Amniotic epithelial cell (primary cell): ENCODE measurements at regions not wholly inside any gene's neighbourhood (a gene's known extent, or its start where the extent isn't known, plus 50 kb on each side); places are given as distances from the start of the nearest gene placed in this dataset.
A peak's percentile ranks its signal among the peaks of the same experiment; 100 is the strongest.

Experiments
- DNase-seq: peaks from one replicate; pipeline ENCODE4 v3.0.0-alpha.2; 2010; ENCODE audit warnings: low read depth

DNA sequence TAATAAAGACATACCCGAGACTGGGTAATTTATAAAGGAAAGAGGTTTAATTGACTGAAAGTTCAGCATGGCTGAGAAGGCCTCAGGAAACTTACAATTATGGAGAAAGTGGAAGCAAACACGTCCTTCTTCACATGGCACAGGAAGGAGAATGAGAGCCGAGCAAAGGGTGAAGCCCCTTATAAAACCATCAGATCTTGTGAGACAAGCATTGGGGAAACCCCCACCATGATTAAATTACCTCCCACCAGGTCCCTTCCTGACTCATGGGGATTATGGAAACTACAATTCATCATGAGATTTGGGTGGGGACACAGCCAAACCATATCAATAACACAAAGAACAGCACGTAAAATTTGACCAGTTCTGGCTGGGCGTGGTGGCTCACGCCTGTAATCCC is 85.6 kb upstream of the ATF7IP start:
- no peak for DNase-seq

DNA sequence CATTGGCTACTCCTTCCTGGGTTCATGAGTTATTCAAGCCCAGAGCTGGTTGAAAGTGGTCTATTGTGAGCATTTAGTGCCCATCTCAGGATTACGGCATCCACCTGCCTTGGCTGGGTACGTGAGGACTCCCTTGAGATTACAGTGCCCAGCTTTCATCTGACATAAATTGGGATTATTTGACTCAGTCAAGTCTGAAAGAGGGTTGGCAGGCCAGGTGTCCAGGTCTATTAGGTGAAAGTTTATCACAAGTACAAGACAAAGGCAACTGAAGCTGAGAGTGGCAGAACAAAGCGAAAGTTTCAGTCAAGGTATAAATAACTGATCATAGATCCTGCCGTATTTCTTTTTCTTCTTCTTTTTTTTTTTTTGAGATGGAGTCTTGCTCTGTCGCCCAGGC is 84.6 kb upstream of the ATF7IP start:
- DNase-seq, result no peak

DNA sequence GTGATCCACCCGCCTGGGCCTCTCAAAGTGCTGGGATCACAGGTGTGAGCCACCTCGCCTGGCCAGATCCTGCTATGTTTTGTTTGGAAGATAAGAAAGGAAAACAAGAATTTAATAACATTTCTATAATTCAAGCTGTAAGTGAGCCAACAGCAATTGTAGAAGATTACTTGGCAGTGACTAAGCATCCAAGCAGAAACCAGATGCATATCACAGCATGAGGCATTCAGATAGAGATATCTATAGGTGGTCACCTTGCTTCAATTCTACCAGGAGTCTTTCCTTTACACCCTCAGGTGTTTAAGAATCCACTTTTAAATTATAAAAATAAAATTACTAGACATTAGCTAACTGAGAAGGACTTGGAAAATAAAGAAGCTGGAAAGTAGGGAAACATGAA is 83.9 kb upstream of the ATF7IP start:
- no peak for DNase-seq

DNA sequence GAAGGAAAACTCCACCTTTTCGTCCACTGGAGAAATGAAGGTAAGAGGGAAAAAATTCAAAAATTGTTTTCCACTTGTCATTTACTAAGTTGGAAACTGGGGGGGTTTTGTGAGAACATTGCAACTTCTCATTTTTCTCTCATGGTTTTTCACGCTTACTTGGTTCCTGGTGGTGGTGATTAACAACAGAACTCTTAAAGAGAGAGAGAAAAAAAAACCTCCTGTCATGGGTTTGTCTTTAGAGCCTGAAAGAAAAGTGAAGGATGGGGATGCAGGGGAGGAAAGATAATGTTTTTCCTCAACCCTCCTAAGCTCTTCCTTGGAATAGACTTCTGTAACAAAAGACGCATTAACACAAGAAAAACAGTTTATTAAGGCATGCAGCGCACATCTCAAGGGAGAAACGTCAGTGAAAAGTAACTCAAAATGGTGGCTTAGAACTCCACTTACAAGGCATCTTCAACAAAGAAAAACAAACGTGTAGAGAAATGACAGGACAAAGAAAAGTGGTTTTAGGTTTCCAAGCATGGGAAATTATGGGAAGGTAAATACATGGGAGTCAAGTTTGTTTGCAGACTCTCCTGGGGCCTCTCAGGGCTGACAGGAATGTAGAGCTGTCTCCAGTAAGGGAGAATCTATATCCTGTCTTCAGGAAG is 81.9 kb upstream of the ATF7IP start:
- no peak for DNase-seq

- DNase-seq, result peak; percentile 77
These were observed 81.2 kb upstream of the ATF7IP start for GRCh38 chr12:14284184-14284722.

DNA sequence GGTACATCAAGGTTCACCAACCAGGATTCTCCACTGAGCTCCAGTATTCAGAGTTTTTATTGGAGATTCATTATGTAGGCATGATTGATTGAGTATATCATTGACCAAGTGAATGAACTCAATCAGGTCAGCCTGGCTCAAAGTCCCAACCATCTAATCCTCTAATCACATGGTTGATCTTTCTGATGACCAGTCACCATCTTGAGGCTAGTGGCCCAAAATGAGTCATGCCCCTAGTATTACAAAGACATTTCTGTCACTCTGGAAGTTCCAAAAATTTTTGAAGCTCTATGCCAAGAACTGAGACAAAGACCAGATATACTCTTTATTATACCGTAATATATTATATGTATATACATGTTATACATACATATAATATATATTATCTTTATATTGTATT is 75.9 kb upstream of the ATF7IP start:
- DNase-seq, result no peak

DNA sequence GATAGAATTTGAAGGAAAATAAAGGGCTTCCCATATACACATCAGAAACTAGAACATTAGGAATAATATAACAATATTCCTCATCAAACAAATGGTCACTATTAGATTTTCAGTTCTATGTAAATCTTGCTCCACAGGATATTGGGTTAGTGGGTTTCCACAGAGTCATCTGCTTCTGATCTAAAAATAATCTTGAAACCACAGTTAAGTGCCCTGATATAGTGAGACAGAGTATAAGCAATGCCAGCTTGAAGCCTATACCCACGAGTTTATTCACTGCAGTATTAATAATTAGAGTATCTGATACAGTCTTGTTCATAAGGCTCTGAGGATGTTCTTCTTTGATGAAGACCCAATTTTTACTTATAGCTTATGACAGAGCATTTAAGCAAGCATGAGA is 74.5 kb upstream of the ATF7IP start:
- no peak for DNase-seq

DNA sequence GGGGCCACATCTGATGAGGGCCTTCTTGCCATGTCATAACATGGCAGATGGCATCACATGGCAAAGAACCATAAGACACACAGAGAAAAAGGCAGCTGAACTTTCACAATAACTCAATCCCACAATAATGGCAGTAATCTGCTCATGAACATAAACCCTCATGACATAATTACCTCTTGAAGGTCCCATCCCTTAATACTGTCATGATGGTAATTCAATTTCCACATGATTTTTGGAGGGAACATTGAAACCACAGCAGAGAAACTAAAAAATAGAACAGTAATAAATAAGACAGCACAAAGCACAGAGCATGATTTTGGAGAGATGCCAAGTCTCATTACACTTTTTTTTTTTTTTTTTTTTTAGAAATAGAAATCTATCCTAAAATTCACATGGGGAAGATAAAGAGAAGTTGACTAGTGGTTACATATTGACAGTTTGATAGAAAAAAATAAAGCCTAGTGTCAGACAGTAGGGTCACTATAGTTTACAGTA is 61.8 kb upstream of the ATF7IP start:
- no peak for DNase-seq

- DNase-seq, result no peak
These were observed 58.5 kb upstream of the ATF7IP start for GRCh38 chr12:14307004-14307403.

- DNase-seq, result no peak
These were observed 57.0 kb upstream of the ATF7IP start for GRCh38 chr12:14308516-14308915.

DNA sequence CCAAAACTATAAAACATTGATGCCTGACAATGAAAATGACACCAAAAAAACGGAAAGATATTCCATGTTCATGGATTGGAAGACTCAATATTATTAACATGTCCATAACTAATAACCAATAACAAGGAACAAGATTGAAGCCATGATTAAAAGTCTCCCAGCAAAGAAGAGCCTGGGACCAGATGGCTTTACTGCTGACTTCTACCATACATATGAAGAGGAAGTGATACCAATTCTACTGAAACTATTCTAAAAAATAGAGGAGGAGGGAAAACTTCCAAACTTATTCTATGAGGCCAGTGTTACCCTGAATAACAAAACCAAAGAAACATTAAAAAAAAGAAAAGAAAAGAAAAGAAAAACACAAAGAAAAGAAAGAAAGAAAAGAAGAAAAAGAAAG is 54.6 kb upstream of the ATF7IP start:
- no peak for DNase-seq

DNA sequence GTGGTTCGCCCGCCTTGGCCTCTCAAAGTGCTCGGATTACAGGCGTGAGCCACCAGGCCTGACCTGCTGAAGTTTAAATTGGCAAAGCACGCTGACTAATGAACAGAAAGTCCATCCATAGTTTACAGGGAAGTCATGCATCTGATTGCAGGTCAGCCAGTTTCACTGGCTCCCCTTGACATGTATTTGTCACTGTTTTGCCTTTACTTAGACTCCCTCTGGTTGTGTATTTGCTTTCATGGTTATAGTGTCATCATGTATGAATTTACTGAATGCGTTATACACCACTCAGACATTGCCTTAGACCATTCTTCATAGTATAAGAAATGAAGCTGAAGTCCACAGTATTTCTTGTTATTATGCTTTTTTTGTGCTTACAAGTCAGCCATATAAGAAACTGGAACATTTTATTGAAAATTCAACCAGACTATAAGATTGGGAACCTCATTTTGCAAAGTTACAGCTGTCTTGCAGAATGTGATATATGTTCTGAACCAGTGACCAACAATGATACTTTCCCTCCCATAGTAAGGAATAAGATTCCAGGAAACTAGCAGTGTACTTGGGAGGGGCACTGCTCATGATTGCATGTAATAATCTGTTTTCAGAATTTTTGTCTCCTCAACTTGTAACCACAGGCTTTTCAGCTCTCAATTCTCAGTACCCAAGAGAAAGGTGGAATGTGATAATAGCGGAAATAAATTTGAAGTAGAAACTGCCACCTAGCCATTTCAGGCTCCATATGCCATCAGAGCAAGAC is 51.9 kb upstream of the ATF7IP start:
- no peak for DNase-seq

- DNase-seq, result no peak
These were observed 50.7 kb upstream of the ATF7IP start for GRCh38 chr12:14314801-14315200.

DNA sequence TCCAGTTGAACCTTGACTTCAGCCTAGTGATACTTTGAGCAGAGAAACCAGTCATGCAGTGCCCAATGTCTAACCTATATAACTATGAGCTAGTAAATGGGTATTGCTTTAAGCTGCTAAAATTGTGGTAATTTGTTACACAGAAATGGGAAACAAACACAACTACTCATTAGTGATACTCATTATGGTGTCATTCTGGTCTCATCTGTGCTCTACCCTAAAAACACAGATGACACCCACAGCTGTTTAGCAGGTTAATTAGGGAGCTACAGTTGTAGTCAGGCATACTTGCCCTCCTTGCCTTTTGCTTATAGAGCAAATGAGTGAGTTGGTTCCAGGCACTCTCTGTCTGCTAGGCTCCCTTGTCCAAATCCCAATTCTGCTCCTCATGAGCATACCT is 50.0 kb upstream of the ATF7IP start:
- no peak for DNase-seq
